Mucosa of rectum (tissue), 2 donors: ENCODE measurements at regions not wholly inside any gene's neighbourhood (a gene's known extent, or its start where the extent isn't known, plus 50 kb on each side); places are given as distances from the start of the nearest gene placed in this dataset.

Source experiments
- H3K27ac ChIP-seq, 2 donors: one replicate each; pipeline ENCODE4 v1.7.0; 2013; ENCODE audit warnings: inconsistent platforms in 2 of 2, low read depth in 2 of 2, low read length in 2 of 2
- H3K27me3 ChIP-seq, 2 donors: one replicate each; pipeline ENCODE4 v1.7.0; 2013; ENCODE audit warnings: low read length in 2 of 2; ENCODE audit not compliant: control insufficient read depth in 2 of 2, insufficient read depth in 2 of 2
- H3K36me3 ChIP-seq, 2 donors: one replicate each; pipeline ENCODE4 v1.7.0; 2013; ENCODE audit warnings: low read length in 2 of 2; ENCODE audit not compliant: control insufficient read depth in 2 of 2, insufficient read depth in 2 of 2
- H3K4me1 ChIP-seq, 2 donors: one replicate each; pipeline ENCODE4 v1.7.0; 2013; ENCODE audit warnings: low read length in 2 of 2, mild to moderate bottlenecking in 1 of 2; ENCODE audit not compliant: control insufficient read depth in 2 of 2, insufficient read depth in 2 of 2
- H3K4me3 ChIP-seq, 2 donors: one replicate each; pipeline ENCODE4 v1.7.0; 2013; ENCODE audit warnings: low read length in 2 of 2
- H3K9ac ChIP-seq, 2 donors: one replicate each; pipeline ENCODE4 v1.7.0; 2013; ENCODE audit warnings: low read length in 2 of 2, low read depth in 1 of 2, mild to moderate bottlenecking in 1 of 2
- H3K9me3 ChIP-seq, 2 donors: one replicate each; pipeline ENCODE4 v1.7.0; 2013; ENCODE audit warnings: low read length in 2 of 2; ENCODE audit not compliant: control insufficient read depth in 2 of 2
- donor health status: healthy.
- donor health status: Normal muscosa, but diverticular disease.

GRCh38 chr3:117454908-117455307 lies 745.3 kb downstream of the TUSC7 start:
- H3K27me3 ChIP-seq, result no peaks in the 10 kb centered on the region
- no peaks in the 10 kb centered on the region for H3K9me3 ChIP-seq
- no peaks in the 10 kb centered on the region for H3K4me1 ChIP-seq
- H3K9ac ChIP-seq, result no peak overlapping the region
- H3K4me3 ChIP-seq, result no peak overlapping the region
- no peak overlapping the region for H3K27ac ChIP-seq
- H3K36me3 ChIP-seq, result no peaks in the 10 kb centered on the region

- Histone ChIP-seq H3K4me1 (no peaks in the 10 kb centered on the region), H3K36me3 (no peaks in the 10 kb centered on the region), H3K4me3 (no peak overlapping the region), H3K27me3 (no peaks in the 10 kb centered on the region), H3K9ac (no peak overlapping the region), H3K9me3 (no peaks in the 10 kb centered on the region), H3K27ac (no peak overlapping the region)
Measured at GRCh38 chr3:117455782-117456181, 746.2 kb downstream of the TUSC7 start.

- Histone ChIP-seq H3K27ac (no peak overlapping the region), H3K4me1 (no peaks in the 10 kb centered on the region), H3K9ac (no peak overlapping the region), H3K9me3 (no peaks in the 10 kb centered on the region), H3K27me3 (no peaks in the 10 kb centered on the region), H3K36me3 (no peaks in the 10 kb centered on the region), H3K4me3 (no peak overlapping the region)
Measured at GRCh38 chr3:117463276-117464115, 753.9 kb downstream of the TUSC7 start.

GRCh38 chr3:117471831-117472230 lies 762.3 kb downstream of the TUSC7 start:
- no peak overlapping the region for H3K27ac ChIP-seq
- H3K27me3 ChIP-seq, result no peaks in the 10 kb centered on the region
- no peaks in the 10 kb centered on the region for H3K4me1 ChIP-seq

GRCh38 chr3:117473981-117474538 lies 764.5 kb downstream of the TUSC7 start:
- no peaks in the 10 kb centered on the region for H3K36me3 ChIP-seq
- no peak overlapping the region for H3K27ac ChIP-seq
- no peaks in the 10 kb centered on the region for H3K9me3 ChIP-seq
- H3K9ac ChIP-seq, result no peak overlapping the region
- no peaks in the 10 kb centered on the region for H3K4me1 ChIP-seq
- no peaks in the 10 kb centered on the region for H3K27me3 ChIP-seq
- no peak overlapping the region for H3K4me3 ChIP-seq

More at GRCh38 chr3:117471831-117472230, 762.3 kb downstream of the TUSC7 start:
- no peak overlapping the region for H3K4me3 ChIP-seq
- no peak overlapping the region for H3K9ac ChIP-seq
- H3K36me3 ChIP-seq, result no peaks in the 10 kb centered on the region
- H3K9me3 ChIP-seq, result no peaks in the 10 kb centered on the region

GRCh38 chr3:117476572-117476971 lies 767.0 kb downstream of the TUSC7 start:
- H3K27me3 ChIP-seq, result no peaks in the 10 kb centered on the region
- H3K9me3 ChIP-seq, result no peaks in the 10 kb centered on the region
- H3K4me3 ChIP-seq, result no peak overlapping the region
- no peaks in the 10 kb centered on the region for H3K4me1 ChIP-seq
- no peaks in the 10 kb centered on the region for H3K36me3 ChIP-seq
- H3K27ac ChIP-seq, result no peak overlapping the region
- no peak overlapping the region for H3K9ac ChIP-seq

GRCh38 chr3:117477214-117477755 lies 767.7 kb downstream of the TUSC7 start:
- H3K9ac ChIP-seq, result no peak overlapping the region
- no peak overlapping the region for H3K27ac ChIP-seq
- no peaks in the 10 kb centered on the region for H3K27me3 ChIP-seq
- H3K4me3 ChIP-seq, result no peak overlapping the region
- no peaks in the 10 kb centered on the region for H3K9me3 ChIP-seq
- no peaks in the 10 kb centered on the region for H3K36me3 ChIP-seq
- no peaks in the 10 kb centered on the region for H3K4me1 ChIP-seq

- Histone ChIP-seq H3K9me3 (no peaks in the 10 kb centered on the region), H3K27me3 (no peaks in the 10 kb centered on the region), H3K4me1 (no peaks in the 10 kb centered on the region), H3K36me3 (no peaks in the 10 kb centered on the region), H3K4me3 (no peak overlapping the region), H3K27ac (no peak overlapping the region), H3K9ac (no peak overlapping the region)
Measured at GRCh38 chr3:117479095-117479494, 769.5 kb downstream of the TUSC7 start.

- Histone ChIP-seq H3K4me3 (no peak overlapping the region), H3K9ac (no peak overlapping the region), H3K27ac (no peak overlapping the region), H3K9me3 (no peaks in the 10 kb centered on the region), H3K27me3 (no peaks in the 10 kb centered on the region), H3K4me1 (no peaks in the 10 kb centered on the region), H3K36me3 (no peaks in the 10 kb centered on the region)
Measured at GRCh38 chr3:117480525-117480924, 770.9 kb downstream of the TUSC7 start.

GRCh38 chr3:117480972-117481371 lies 771.4 kb downstream of the TUSC7 start:
- Histone ChIP-seq H3K9me3 (no peaks in the 10 kb centered on the region), H3K4me3 (no peak overlapping the region), H3K9ac (no peak overlapping the region), H3K36me3 (no peaks in the 10 kb centered on the region), H3K4me1 (no peaks in the 10 kb centered on the region), H3K27ac (no peak overlapping the region), H3K27me3 (no peaks in the 10 kb centered on the region)
